HUDEP-2 (cell line): ENCODE measurements at regions not wholly inside any gene's neighbourhood (a gene's known extent, or its start where the extent isn't known, plus 50 kb on each side); places are given as distances from the start of the nearest gene placed in this dataset.

Experiments used
- DNase-seq, 76 experiments: peaks; one replicate each; lab custom pipeline; 2025; ENCODE audit not compliant: unreplicated experiment in 76 of 76; lab: John Stamatoyannopoulos, UW

DNA sequence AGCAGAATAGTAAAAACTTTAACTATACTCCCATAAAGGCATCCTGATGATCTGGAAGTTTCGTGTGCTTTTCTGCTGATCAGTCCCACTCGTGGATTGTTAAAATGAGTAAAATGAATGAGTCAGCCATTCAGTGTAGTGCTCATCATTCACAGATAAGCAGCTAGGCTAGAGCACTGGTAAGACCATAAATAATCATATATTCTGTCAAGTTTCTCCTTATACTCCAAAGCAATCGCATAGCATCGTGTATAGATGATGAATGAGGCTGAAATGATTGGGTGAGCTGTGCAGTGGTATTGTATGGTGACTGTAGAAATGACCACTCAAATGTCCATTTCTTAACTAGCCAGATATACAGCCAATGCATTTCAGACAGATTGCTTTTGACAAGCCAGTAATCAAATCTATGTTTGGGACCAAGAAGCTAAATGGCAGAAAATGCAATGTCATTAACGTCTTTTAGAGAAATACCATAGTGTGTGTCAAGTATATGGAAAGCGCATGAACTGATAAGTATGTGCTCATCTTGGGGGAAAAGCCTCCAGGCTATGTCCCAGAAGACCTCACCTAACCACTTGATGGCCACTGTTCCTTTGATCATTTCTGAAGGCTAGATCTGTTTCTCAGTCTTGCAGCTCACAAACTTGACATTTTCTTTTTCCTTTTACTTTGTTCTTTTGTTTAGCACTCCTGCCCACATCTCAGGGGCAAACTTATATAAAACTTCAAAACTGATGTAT is 227.2 kb upstream of the FAM3C start:
- no peak for DNase-seq

DNA sequence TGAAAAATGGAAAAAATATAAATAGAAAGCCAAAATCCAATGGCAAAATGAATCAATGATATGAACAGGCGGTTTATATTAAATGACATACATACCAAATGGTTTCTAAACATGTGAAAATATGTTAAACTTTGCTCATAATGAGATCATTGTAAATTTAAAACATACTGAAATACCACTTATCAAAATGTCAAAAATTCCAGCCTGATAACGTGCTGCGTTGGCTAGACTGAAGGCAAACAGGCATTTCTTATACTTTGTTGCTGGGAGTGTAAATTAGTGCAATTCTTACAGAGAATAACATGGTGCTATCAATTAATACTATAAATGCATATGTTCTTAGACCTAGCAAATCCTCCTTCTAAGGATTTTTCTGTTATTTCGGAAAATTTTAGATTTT is 225.8 kb upstream of the FAM3C start:
- no peak for DNase-seq

DNA sequence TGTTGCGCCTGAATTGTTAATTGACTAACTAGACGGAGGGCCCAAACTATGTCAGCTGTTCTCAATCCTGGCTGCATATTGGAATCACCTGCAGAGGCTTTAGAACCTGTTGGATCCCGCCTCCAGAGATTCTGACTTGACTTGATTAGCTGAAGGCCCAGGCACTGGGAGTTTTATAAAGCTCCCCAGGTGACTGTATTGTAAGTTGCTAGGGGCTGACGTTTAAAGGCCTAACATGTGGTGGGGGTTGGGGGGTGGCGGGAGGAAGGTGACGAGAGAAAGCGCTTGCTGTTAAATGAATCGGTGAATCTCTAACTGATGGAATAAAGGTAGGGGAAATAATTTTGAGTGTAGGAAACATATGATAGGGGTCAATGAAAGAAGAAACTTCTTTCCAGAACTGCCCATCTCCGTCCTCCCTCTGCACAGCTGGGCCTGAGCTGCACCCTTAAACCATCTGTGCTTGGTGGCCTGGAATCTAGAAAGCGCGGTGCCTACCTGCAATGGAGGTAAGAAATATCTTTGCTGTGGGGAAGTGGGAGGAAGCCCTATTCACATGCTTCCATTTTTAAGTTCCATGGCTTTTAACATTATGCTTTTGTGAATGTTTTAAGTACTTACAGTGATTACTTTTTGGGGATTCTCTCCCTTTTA is 225.0 kb upstream of the FAM3C start:
- DNase-seq, result no peak

DNA sequence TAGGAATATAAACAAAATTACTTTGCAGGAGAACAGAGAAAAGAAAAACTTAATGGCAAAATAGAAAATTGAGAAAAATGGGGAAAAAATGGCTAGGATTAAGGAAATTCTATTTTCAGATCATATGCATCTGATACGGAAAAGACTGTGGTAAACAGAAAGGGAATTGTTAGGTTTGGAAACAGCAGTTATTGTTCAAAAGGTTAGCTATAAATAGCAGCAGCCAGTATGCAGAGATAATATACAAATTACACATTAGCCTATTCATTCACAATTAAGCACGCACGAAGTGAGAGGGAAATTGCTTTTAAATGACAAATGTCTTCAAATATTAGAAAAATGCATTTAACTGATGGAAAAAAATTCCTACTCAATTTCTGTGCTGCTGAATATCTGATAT is 224.1 kb upstream of the FAM3C start:
- no peak for DNase-seq

DNA sequence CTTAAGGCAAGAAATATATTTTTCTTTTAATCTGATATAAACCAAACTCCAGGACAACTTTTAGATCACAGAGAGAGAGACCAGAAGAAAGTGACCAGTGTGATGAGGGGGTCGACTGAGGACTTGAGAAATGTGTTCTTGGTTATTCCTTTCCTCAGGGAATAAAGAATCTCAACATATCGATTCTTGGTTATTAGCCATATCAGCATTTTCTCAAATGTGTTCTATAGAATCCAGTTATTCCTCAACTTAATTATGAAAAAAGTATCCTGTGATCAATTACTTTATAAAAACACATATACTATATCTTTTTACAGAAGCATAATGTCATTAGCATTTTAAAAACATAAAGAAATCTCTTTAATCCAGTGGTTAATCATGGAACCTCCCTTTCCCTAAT is 222.1 kb upstream of the FAM3C start:
- DNase-seq, result no peak

DNA sequence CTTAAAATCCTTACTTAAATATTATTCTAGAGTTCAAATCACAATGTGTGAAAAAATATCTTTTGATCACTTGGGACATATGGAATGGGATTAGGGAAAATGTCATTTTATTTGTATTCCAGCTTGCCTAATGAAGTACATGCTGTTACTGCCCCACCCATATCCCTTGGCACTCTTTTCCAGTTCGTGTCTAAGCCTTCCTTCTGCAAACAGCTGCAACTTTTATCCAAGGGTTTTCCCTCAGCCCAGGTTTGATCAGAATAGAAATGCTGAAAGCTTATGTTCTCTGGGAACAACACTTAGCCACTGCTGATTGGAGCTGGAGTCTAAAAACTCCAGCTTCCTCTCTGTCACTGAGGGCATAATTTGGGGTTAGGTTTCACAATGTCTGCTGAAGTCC is 214.1 kb upstream of the FAM3C start:
- DNase-seq, result no peak

DNA sequence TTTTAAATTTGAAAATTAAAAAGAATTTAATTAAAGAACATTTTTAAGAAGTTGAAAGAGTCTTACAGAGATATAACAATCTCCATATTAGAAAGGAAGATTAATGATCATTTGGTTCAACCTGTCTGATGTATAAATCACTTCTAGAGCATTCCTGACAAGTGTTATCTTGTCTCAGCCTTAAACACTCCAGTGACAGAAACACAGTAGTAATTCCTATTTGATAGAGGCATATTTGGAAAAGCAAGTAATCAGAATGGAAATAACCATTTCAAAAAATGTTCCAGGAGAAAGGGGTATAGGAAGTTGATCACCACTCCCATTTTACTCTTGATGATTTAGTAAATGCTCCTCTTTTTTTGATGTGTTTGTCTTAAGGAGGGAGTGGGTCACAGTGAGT is 213.1 kb upstream of the FAM3C start:
- no peak for DNase-seq

DNA sequence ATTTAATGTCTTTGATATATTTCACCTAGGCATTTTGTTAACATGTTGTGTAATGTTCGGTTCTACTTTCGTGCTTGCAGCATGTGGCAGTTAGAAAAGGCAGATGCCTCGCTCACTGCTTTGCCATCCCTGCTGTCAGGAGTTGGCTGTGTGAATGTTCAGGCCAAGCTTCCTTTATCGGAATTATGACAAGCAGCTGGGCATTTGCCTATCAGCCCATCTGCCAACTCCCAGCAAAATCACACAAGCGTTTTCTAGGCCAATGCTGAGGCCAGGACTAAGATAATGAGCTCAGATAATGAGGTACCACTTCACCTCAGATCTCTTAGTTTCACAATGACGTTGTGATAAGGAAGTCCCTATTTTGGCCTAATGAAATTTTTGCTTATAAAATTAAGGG is 212.7 kb upstream of the FAM3C start:
- DNase-seq, result peak in 3 of 76 experiments; percentile 4 to 10 (median 4)

DNA sequence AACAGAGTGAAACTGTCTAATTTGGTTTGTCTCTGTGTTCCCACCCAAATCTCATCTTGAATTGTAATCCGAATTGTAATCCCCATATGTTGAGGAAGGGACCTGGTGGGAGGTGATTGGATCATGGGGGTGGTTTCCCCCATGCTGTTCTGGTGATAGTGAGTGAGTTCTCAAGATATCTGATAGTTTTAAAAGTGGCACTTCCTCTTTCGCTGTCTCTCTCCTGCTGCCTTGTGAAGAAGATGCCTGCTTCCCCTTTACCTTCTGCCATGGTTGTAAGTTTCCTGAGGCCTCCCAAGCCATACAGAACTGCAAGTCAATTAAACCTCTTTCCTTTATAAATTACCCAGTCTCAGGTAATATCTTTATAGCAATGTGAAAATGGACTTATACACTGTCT is 212.1 kb upstream of the FAM3C start:
- DNase-seq, result peak in 4 of 76 experiments; percentile 2 to 13 (median 7)

DNA sequence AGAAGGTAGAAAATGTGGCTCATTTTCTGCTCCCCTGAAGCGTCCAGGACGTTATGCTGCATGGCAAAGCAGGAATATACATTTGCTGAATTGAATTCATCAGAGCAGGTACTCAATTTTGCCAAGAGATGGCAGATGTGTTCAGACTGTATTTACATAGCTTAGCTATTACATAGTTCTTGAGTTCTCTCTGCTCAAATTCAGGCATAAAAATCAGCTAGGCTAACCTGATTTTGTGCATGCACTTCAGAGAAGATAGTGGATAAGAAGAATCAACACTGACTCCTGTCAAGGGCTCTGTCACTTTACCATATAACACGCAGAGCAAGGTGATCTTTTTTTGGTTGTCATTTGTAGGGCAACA is 209.2 kb upstream of the FAM3C start:
- peak in 1 of 76 experiments; percentile 5 for DNase-seq

DNA sequence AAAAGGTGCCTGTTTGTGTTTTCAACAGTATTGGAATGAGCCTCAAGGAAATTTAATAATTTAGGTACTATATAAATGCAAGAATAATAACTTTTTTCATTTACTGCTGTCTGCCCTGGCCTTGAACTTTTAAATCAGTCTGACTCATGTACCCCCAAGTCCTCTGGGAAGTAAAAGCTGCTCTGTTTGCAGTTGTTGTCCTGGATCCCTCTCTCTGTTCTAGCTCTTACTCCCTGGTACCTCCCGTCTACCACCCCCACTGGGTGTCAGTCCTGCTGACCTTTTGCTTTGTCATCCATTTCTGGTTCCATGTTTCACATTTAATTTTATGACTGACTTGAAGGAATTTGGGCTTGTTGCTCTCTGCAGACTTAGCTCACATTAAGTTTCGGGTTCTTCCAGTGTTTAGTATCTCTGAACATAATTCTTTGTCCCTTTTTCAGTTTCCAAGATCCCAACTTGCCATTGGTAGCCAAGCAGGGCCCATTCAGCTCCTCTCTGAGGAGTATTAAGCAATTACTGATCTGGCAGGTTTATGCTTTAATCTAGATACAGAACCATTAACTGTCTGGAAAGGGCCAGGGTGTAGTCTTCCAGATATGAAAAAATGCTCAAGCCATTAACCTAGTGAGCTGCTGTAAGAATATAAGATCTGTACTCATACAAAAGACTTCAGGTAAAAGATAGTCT is 208.7 kb upstream of the FAM3C start:
- DNase-seq, result no peak

DNA sequence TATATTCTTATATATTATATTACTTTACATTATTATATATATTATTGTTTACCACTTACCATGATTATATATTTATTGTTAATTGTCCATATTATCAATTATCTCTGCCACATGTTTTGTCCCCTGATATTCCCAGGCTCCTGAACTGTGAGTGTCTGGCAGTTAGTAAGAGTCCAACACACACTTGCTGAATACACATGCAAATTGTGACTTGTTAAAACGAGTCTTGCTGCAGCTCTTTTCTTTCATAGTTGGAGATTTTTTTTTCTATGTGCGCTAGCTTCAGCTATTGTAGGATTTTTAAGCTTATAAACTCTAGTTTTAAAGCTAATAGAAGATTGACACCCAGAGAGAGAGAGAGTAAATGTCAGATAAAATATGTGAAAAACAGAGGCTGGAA is 207.8 kb upstream of the FAM3C start:
- DNase-seq, result no peak

DNA sequence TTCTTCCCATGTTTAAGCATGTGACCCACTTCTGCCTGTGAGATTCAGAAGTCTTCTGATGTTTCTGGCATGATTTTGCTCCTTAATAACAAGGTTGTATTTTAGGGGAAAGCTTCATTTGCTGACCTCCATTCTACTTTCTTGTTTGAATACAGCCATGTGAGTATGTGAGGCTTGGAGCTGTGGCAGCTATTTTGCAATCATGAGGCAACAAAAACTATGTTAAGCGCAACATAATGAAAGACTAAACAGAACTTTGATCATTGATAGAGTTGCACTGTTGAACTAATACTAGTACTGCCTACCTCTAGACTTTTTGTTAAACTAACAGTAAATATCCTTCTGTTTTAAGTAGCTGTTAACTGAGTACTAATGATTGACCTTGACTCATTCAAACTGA is 203.8 kb upstream of the FAM3C start:
- no peak for DNase-seq

DNA sequence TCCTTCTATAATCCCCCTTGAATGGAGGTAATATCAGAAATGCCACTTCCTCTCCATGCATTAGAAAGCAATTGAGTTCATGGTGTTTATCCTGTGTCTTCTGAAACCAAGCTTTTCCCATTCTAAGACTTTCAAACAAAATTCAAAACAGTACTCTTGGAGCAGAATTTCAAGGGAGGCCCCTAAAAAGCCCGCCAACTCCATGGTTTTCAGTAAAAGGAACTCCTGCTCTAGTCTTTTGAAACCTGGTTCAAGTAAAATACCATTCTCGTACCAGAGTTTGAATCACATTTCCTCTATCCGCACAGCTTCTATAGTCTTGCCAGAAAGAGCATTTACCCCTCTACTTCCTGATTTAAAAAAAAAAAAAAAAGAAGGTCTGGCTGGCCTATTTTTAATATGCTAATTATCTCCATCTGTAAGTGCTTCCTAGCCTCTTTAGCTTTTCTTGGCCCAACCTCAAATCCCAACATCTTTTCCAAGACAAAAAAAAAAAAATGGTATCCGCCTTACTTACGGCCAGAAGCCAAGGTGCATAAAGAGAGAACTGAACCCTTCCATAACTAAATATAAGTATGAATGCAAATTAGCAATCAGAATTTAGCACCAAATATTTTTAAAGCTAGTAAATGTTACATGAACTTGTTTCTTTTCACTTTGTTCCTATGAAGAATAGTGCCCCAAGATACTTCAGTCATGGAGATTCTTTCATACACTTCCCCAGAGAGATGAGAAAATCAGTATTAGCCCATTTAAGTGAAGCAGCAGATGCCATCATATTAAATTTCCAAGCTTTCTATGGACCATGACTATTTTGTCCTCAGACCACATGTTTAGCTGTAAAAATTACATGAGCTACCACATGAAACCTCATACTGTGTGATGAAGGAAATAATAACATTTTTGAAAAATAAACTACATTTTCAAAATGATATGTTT is 199.9 kb upstream of the FAM3C start:
- DNase-seq, result no peak

DNA sequence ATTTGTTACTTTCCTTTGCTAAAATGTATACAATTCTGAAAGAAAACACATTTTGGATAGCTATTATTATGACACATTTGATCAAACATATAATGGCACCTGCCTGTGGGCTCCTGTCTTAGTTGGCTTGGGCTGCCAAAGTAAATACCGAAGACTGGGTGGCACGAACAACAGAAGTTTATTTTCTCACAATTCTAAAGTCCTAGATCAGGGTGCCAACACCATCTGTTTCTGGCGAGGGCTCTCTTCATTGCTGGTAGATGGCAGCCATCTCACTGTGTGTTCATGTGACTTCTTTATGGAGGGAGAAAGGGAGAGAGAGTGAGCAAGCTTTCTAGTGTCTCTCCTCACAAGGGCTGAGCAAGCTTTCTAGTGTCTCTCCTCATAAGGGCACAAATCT is 195.8 kb upstream of the FAM3C start:
- no peak for DNase-seq

DNA sequence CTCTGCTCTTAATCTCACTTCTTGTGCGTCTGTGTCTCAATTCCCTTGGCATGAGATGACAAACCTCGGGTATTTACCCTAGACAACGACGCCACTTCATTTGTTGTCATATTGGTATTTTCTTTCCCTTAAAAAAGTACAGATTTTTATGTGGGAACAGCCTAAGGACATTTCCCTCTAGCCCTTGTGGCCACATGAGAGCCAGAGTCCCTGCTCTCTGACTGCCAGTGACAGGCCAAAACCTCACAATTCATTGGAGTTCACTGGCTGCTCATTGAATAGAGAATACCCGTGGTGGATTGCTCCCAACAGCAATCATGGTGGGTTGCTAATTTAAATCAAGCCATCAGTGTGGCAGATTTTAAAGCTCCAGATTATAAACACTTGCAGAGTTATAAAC is 191.3 kb upstream of the FAM3C start:
- DNase-seq, result no peak

DNA sequence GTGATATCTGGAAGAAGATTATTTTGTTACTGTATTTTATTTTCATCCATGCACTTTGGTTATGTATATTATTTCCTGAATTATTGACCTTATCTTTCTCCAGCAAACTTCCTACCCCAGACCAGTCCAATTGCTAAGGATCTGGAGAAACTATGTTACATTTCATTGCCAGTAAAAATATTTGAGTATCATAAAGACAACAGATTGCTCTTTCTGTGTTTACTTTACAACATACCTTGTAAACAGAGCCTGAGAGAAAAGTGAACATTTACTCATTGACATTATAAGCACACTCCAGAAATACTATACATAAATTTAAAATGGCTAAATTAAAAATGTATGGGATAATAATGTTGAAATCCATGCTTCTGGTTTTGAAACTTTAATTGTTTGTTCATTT is 186.2 kb upstream of the FAM3C start:
- no peak for DNase-seq

DNA sequence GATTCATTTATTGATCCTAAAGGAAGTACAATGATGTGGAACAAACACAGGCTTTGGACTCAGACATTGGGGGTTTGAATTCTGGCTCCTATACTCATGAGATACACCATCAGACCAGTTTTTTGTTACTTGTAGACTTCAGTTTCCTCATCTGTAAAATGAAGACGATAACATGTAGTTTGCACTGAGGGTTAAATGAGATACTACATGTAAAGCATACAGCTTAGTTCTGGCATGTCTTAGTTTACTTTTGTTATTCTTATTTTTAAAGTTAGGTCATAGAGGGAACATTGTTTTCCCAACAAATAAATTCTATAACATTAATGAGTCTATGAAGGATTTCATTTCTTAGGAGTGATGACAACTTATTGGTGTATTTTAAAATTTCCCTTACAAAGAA is 183.5 kb upstream of the FAM3C start:
- no peak for DNase-seq

DNA sequence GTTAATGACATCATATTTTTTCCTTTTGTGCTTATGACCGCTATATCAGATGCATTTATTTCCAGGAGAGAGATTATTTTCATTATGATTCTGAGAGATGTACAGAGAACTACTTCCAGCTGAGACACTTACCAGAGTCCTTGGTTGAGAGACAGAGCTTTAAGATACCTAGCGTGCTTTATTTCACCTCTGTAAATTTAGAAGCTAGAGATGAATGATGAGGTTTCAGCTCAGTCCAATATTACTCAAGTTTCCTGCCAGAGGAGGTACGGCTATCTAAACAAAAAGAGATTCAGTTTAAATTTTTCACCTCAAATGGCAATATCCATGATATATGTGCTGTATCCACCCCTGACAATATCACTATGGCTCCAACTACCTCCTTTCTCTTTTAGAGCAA is 182.6 kb upstream of the FAM3C start:
- no peak for DNase-seq

DNA sequence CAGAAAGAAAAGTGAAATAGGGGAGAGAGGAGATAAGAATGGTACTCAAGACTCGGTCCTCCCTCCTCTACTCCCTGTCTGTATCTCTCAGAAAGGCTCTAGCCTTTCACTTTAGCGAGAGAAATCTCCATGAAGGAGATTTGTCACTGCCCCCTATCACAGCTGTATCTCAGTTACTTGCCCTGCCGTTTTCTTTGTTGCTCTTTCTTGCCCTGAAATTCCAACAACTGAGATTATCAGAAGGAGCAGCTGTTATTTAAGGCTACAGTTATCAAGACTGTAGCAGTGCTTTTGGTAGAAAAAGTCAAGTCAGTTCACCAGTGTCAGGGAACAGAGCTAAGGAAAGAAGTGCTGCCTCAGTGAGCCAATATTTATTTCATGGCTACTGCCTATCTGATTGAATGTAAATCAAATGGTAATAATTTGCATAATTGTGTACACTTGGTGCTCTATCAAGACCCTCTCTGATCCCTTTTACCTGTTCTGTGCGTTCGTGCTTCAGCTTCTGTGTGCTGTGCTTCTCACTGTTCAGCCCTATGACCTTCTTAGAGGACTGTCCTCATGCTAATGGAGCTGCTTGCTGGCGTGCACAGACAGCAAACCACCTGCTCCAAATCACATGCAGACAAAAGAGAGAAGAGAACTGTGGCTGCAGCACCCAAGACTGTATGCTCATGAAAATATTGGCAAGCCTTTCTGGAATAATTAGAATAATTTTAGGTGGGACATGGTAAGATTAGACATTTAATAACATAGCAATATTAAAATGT is 180.2 kb upstream of the FAM3C start:
- DNase-seq, result no peak
